ENCODE measurements at regions not wholly inside any gene's neighbourhood (a gene's known extent, or its start where the extent isn't known, plus 50 kb on each side); places are given as distances from the start of the nearest gene placed in this dataset.
A peak's percentile ranks its signal among the peaks of the same experiment; 100 is the strongest.

DNA sequence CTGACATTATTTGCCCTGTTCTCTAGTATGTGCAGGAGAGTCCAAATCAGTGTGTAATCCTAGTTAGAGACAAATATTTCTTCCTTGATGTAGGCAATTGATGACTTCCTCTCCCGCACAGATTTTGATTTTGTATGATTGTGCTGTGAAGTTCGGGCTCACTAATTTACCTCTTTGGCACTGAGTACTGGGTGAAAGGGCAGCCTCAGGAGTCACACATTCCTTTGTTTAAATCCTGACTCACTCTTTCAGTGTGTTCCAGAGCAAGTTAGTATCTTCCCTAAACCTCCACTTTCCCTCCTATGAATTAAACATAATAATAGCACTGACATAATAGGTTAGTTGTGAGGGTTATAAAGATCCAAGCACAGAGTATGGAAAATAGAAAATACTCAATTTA lies 269.7 kb downstream of the ISL1 start:
- Histone ChIP-seq H3K27ac (ENCODE audit: low read depth, low read length, severe bottlenecking) (peak overlapping the region; percentile 4), H3K4me1 (ENCODE audit: control insufficient read depth, insufficient read depth, low read length, poor library complexity, severe bottlenecking) (peaks cover 11% of the 10 kb centered on the region), H3K4me3 (ENCODE audit: extremely low read depth, insufficient read depth, low read length, poor library complexity, severe bottlenecking) (no peak overlapping the region), H3K36me3 (ENCODE audit: control insufficient read depth, insufficient read depth, low read length) (no peaks in the 10 kb centered on the region), H3K9me3 (ENCODE audit: control insufficient read depth, low read length) (no peaks in the 10 kb centered on the region)
- no CpG with 5 or more reads among the region's 2 CpGs for WGBS, 2 experiments (ENCODE audit: insufficient coverage in 2 of 2)

DNA sequence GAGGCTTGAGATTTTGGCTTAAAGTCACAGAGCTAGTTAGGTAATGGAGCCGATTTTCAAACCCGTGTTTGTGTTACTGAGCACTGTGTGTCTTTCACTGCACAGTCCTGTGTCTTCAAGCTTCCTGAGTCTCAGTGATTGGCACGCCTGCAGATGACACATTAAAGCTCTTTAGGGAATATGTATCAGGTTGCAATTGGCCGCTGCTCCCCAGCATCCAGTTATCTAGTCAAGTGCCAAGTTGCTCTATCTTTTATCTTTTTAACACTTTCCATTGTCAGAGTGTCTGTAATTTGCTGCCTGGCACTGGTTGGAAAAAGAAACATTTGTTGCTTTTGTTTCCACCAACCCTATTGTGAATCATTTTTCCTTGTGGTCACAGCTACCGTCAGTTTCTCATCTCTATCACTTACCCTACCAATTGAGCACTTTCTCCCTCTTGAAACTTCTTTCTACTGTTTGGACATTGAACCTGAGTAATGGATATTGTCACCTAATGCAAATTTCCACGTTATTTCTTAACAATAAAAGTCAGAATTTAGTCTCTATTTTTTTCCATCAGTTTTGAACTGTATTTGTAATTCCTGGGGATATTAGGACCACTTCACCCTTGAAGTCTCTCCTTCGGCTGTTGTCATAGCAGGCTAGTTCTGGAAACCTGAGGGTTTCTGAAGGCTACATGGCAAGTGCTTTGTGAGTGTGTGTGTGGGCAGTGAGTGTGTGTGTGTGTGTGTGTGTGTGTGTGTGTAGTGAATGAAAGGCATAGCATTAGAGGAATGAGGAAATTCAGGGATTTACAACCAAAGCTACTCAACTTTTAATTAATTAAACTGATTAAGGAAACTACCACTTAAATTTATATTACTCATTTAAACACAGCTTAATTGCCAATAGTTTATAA lies 274.3 kb downstream of the ISL1 start:
- no peak overlapping the region for H3K4me3 ChIP-seq (ENCODE audit: extremely low read depth, insufficient read depth, low read length, poor library complexity, severe bottlenecking)

DNA sequence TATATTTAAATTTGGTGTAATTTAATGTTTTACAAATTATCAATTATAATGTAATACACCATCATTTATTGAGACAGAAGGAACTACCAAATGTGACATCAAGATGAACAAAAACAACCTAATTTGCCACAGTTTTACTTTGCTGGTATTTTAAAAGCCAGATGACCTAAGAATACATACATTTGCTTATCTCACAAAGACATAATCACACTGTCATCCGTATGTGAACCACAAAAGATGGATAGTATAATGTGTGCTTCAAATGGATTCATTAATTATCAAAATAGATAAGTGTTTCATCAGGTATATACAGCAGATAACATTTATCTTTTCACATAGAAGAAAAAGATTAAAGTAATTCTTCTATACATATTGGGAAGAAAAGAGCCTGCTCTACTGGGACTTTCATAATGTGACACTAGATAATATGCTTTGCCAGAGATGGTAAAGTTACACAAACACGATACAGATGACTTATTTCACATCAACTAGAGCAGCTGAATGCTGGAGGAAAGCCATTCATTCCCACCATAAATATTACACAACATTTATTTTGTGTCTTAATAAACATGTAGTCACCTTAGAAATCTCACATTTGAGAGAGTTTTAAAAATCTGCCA lies 278.5 kb downstream of the ISL1 start:
- no peaks in the 10 kb centered on the region for H3K36me3 ChIP-seq (ENCODE audit: control insufficient read depth, insufficient read depth, low read length)
- no CpG with 5 or more reads among the region's 2 CpGs for WGBS, 2 experiments (ENCODE audit: insufficient coverage in 2 of 2)
- peaks cover 7% of the 10 kb centered on the region for H3K4me1 ChIP-seq (ENCODE audit: control insufficient read depth, insufficient read depth, low read length, poor library complexity, severe bottlenecking)
- no peak overlapping the region for H3K27ac ChIP-seq (ENCODE audit: low read depth, low read length, severe bottlenecking)
- H3K4me3 ChIP-seq (ENCODE audit: extremely low read depth, insufficient read depth, low read length, poor library complexity, severe bottlenecking) = no peak overlapping the region
- H3K9me3 ChIP-seq (ENCODE audit: control insufficient read depth, low read length) = no peaks in the 10 kb centered on the region

More for the DNA sequence above, 274.3 kb downstream of the ISL1 start:
- no peaks in the 10 kb centered on the region for H3K4me1 ChIP-seq (ENCODE audit: control insufficient read depth, insufficient read depth, low read length, poor library complexity, severe bottlenecking)
- no peaks in the 10 kb centered on the region for H3K36me3 ChIP-seq (ENCODE audit: control insufficient read depth, insufficient read depth, low read length)
- 82 to 86% methylated on average over 4 of the region's 7 CpGs for WGBS, 2 experiments (ENCODE audit: insufficient coverage in 2 of 2)
- H3K9me3 ChIP-seq (ENCODE audit: control insufficient read depth, low read length) = no peaks in the 10 kb centered on the region
- H3K27ac ChIP-seq (ENCODE audit: low read depth, low read length, severe bottlenecking) = no peak overlapping the region

DNA sequence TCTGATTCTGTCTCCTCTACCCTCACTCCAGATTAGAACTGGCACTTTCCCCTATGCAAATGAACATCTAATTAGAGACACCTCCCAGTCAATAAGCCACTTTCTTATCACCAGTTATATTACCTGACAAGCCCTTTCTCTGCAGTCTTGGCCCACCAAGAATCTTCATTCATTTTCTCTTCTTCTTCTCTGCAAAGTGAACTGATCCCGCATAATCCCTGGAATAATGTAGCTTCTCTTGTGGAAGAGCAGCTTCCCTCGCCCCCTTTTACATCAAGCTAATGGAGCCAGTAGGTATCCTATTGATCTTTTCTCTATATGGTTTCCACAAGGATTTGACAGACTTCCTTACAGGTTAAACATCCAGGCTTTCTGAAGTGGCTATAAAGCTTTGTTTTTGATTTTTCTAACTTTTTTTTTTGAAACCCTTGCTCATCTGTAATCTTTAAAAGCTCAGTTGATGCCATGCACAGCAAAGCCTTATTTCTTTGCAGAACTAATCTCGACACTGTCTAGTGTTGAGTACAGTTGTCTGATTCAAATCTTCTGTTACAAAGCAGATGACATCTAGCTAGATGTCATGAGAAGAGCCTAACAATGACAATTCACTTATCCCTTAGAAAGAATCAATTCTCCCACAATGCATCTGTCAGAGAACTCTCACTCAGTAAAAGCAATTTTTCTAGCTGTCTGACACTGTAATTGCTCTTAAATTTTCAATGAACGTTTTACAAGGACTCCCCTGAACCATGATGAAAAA lies 281.4 kb downstream of the ISL1 start:
- H3K27ac ChIP-seq (ENCODE audit: low read depth, low read length, severe bottlenecking) = no peak overlapping the region
- H3K4me3 ChIP-seq (ENCODE audit: extremely low read depth, insufficient read depth, low read length, poor library complexity, severe bottlenecking) = no peak overlapping the region
- H3K9me3 ChIP-seq (ENCODE audit: control insufficient read depth, low read length) = no peaks in the 10 kb centered on the region
- H3K36me3 ChIP-seq (ENCODE audit: control insufficient read depth, insufficient read depth, low read length) = no peaks in the 10 kb centered on the region
- WGBS, 2 experiments (ENCODE audit: insufficient coverage in 2 of 2) = 85 to 100% methylated on average over 1 to 2 of the region's 4 CpGs
- H3K4me1 ChIP-seq (ENCODE audit: control insufficient read depth, insufficient read depth, low read length, poor library complexity, severe bottlenecking) = peaks cover 7% of the 10 kb centered on the region

DNA sequence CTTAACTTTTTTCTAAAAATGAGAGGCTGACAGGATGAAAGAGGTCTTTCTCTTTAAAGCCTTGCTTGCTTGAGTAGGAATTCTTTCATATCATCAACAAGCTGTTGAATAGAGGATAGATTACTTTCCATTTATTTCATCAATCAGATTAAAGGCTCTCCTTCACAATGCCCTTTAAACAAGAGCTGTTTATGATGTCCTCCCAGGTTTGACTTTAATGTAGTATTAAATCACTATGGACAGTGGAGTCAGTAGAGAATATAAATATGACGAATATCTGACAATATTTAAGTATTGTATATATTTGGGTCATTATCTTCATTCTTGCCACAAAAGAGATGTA lies 282.0 kb downstream of the ISL1 start:
- H3K4me3 ChIP-seq (ENCODE audit: extremely low read depth, insufficient read depth, low read length, poor library complexity, severe bottlenecking) = no peak overlapping the region

DNA sequence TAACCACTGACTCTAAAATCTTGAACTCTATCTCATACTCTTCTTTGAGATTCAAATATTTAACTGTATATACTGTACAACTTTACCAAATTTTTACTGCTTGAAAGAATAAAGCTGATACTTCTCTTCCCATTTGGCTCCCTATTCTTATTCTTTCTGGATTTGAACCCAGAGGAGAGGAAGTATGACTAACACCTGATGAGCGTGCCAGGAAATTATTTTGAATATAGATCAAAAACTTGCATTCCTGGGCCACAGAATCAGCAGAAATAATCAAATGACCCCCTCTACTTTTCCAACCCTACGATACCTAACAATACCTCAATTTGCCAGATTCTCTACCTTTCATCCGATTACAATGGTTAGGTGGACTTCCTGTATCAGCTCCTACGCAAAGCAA lies 285.8 kb downstream of the ISL1 start:
- Histone ChIP-seq H3K36me3 (ENCODE audit: control insufficient read depth, insufficient read depth, low read length) (no peaks in the 10 kb centered on the region), H3K27ac (ENCODE audit: low read depth, low read length, severe bottlenecking) (no peak overlapping the region), H3K4me3 (ENCODE audit: extremely low read depth, insufficient read depth, low read length, poor library complexity, severe bottlenecking) (no peak overlapping the region), H3K9me3 (ENCODE audit: control insufficient read depth, low read length) (no peaks in the 10 kb centered on the region), H3K4me1 (ENCODE audit: control insufficient read depth, insufficient read depth, low read length, poor library complexity, severe bottlenecking) (peaks cover 7% of the 10 kb centered on the region)
- WGBS, 2 experiments (ENCODE audit: insufficient coverage in 2 of 2) = 91 to 94% methylated on average over 3 to 4 of the region's 4 CpGs

More for the DNA sequence above, 282.0 kb downstream of the ISL1 start:
- H3K36me3 ChIP-seq (ENCODE audit: control insufficient read depth, insufficient read depth, low read length) = no peaks in the 10 kb centered on the region
- no CpG with 5 or more reads among the region's 1 CpG for WGBS, 2 experiments (ENCODE audit: insufficient coverage in 2 of 2)
- H3K9me3 ChIP-seq (ENCODE audit: control insufficient read depth, low read length) = no peaks in the 10 kb centered on the region
- no peak overlapping the region for H3K27ac ChIP-seq (ENCODE audit: low read depth, low read length, severe bottlenecking)
- peaks cover 7% of the 10 kb centered on the region for H3K4me1 ChIP-seq (ENCODE audit: control insufficient read depth, insufficient read depth, low read length, poor library complexity, severe bottlenecking)

DNA sequence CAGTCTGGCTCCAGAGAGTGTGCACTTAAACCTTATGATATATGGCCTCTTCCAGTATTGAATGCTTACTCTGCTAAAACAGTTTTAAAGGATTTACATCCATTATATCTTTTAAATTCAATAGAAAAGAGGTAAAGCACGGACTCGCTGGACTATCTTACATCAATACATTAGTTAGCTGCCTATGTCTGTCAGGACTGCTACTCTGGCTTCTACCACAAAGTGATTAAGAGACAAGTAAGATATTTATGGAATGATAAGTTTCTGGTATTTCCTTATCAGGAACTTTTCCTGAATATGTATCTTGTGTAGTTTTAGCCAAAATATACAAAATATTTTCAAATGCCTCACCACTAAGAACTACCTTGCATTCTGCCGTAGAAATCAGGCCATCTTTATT lies 295.1 kb downstream of the ISL1 start:
- H3K27ac ChIP-seq (ENCODE audit: low read depth, low read length, severe bottlenecking) = no peak overlapping the region
- WGBS, 2 experiments (ENCODE audit: insufficient coverage in 2 of 2) = no CpG with 5 or more reads among the region's 3 CpGs

DNA sequence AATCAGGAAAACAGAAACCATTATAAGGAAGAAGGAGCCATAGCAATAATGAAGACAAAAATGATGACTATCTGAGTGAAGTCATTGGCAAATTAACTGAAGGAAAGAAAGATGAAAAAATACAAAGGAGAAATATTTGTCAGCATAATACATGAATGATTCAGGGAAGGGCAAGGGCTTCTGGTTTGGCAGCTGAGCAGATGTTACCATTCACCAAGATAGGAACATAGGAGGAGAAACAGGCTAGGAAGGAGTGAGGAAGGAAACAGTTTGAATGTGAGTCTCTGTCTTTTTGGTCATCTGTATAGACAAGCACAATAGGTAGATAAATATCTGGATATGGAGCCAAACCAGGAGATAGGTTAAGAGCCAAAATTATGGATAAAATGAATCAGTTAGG lies 296.0 kb downstream of the ISL1 start:
- Histone ChIP-seq H3K4me1 (ENCODE audit: control insufficient read depth, insufficient read depth, low read length, poor library complexity, severe bottlenecking) (no peaks in the 10 kb centered on the region), H3K9me3 (ENCODE audit: control insufficient read depth, low read length) (no peaks in the 10 kb centered on the region), H3K36me3 (ENCODE audit: control insufficient read depth, insufficient read depth, low read length) (no peaks in the 10 kb centered on the region), H3K4me3 (ENCODE audit: extremely low read depth, insufficient read depth, low read length, poor library complexity, severe bottlenecking) (no peak overlapping the region), H3K27ac (ENCODE audit: low read depth, low read length, severe bottlenecking) (no peak overlapping the region)

More for the DNA sequence above, 295.1 kb downstream of the ISL1 start:
- Histone ChIP-seq H3K36me3 (ENCODE audit: control insufficient read depth, insufficient read depth, low read length) (no peaks in the 10 kb centered on the region), H3K9me3 (ENCODE audit: control insufficient read depth, low read length) (no peaks in the 10 kb centered on the region), H3K4me1 (ENCODE audit: control insufficient read depth, insufficient read depth, low read length, poor library complexity, severe bottlenecking) (no peaks in the 10 kb centered on the region), H3K4me3 (ENCODE audit: extremely low read depth, insufficient read depth, low read length, poor library complexity, severe bottlenecking) (no peak overlapping the region)

DNA sequence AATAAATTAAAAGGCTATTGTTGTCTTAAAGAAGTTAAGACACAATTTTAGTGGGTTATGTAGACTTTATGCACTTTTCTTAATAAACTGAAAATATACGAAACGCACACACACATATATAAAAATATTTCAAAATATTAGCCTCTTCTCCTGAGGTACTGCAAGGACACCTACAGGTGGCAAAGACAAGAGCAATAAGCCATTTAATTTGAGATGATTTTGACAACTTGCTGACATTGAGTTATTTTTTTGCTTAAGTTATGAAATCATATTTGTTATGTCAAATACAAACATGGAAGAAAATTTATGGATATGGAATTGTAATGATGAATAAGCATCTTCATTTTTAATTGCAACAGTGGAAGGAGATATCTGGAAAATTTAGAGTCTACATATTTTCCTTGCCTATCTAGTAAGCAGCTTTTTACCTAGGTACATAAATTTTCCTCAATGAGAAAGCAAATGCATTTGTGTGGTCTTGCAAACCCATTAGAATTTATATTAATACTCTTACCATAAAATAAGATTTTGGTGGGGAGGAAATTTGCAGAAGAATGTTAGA lies 301.6 kb downstream of the ISL1 start:
- H3K4me1 ChIP-seq (ENCODE audit: control insufficient read depth, insufficient read depth, low read length, poor library complexity, severe bottlenecking) = no peaks in the 10 kb centered on the region
- WGBS, 2 experiments (ENCODE audit: insufficient coverage in 2 of 2) = no CpG with 5 or more reads among the region's 2 CpGs
- H3K27ac ChIP-seq (ENCODE audit: low read depth, low read length, severe bottlenecking) = no peak overlapping the region
- no peaks in the 10 kb centered on the region for H3K9me3 ChIP-seq (ENCODE audit: control insufficient read depth, low read length)
- H3K4me3 ChIP-seq (ENCODE audit: extremely low read depth, insufficient read depth, low read length, poor library complexity, severe bottlenecking) = no peak overlapping the region
- H3K36me3 ChIP-seq (ENCODE audit: control insufficient read depth, insufficient read depth, low read length) = no peaks in the 10 kb centered on the region

DNA sequence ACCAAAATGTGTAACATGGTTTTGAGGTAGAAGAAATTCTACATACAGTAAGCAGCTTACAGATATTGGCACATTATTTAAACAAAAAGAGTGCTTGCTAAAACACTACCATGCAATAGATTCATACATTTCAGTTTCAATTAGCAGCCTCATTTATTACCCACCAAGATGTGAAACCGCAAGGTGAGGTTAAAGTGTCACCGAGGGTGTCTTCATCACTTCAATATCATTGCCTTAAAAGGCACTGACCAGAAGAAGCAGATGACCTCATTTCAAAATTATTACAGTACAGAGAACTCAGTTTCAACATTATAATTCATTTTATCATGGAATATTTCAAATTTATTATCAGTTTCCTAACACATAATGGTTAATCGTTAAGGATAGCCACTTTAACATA lies 302.2 kb downstream of the ISL1 start:
- Histone ChIP-seq H3K4me1 (ENCODE audit: control insufficient read depth, insufficient read depth, low read length, poor library complexity, severe bottlenecking) (no peaks in the 10 kb centered on the region), H3K4me3 (ENCODE audit: extremely low read depth, insufficient read depth, low read length, poor library complexity, severe bottlenecking) (no peak overlapping the region), H3K36me3 (ENCODE audit: control insufficient read depth, insufficient read depth, low read length) (no peaks in the 10 kb centered on the region), H3K27ac (ENCODE audit: low read depth, low read length, severe bottlenecking) (no peak overlapping the region), H3K9me3 (ENCODE audit: control insufficient read depth, low read length) (no peaks in the 10 kb centered on the region)
- WGBS, 2 experiments (ENCODE audit: insufficient coverage in 2 of 2) = 91% methylated on average over 2 of the region's 3 CpGs; no CpG with 5 or more reads in 1 of the 2 experiments

Data from mesodermal cell (in vitro differentiated cells).